ENCODE measurements at regions not wholly inside any gene's neighbourhood (a gene's known extent, or its start where the extent isn't known, plus 50 kb on each side); places are given as distances from the start of the nearest gene placed in this dataset.

DNA sequence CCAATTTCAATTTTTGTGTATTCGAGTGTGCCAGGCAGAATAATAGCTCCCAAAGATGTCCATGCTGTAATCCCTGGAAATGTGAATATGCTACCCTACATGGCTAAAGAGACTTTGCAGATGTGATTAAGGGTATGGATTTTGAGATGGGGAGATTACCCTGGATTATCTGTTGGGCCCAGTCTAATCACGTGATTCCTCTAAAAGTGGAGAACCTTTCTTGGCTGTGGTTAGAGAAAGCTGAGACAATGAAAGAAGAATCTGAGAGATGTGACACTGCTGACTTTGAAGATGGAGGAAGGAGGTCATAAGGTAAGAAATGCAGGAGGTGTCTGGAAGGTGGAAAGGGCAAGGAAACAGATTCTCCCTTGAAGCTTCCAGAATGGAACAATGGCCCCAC is 503.5 kb upstream of the PITX2 start:
- TF ChIP-seq POLR2A (IDR thresholded peaks at IDR 0.05): no peak
- no peak for TF ChIP-seq POLR2AphosphoS5 (IDR thresholded peaks at IDR 0.05)
- TF ChIP-seq, protein P1, sequence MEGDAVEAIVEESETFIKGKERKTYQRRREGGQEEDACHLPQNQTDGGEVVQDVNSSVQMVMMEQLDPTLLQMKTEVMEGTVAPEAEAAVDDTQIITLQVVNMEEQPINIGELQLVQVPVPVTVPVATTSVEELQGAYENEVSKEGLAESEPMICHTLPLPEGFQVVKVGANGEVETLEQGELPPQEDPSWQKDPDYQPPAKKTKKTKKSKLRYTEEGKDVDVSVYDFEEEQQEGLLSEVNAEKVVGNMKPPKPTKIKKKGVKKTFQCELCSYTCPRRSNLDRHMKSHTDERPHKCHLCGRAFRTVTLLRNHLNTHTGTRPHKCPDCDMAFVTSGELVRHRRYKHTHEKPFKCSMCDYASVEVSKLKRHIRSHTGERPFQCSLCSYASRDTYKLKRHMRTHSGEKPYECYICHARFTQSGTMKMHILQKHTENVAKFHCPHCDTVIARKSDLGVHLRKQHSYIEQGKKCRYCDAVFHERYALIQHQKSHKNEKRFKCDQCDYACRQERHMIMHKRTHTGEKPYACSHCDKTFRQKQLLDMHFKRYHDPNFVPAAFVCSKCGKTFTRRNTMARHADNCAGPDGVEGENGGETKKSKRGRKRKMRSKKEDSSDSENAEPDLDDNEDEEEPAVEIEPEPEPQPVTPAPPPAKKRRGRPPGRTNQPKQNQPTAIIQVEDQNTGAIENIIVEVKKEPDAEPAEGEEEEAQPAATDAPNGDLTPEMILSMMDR (IDR thresholded peaks at IDR 0.05): no peak
- no peak for TF ChIP-seq EP300 (IDR thresholded peaks at IDR 0.05)
